ENCODE measurements at regions not wholly inside any gene's neighbourhood (a gene's known extent, or its start where the extent isn't known, plus 50 kb on each side); places are given as distances from the start of the nearest gene placed in this dataset.

DNA sequence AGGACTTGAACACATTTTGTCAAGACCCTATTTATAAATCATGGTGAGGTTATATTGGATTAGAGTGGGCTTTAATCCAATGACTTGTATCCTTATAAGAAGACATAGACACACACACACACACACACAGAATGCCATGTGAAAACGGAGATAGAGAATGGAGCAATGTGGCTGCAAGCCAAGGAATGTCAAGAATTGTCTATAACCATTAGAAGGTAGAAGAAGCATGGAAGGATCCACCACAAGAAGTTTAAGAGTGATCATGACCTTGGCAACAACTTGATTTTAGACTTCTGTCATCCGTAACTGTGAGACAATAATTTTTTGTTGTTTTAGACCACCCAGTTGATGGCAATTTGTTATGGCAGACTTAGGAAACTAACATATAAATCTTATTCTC, 514.2 kb downstream of the TFEC start (continued):
- TF ChIP-seq, protein P1, sequence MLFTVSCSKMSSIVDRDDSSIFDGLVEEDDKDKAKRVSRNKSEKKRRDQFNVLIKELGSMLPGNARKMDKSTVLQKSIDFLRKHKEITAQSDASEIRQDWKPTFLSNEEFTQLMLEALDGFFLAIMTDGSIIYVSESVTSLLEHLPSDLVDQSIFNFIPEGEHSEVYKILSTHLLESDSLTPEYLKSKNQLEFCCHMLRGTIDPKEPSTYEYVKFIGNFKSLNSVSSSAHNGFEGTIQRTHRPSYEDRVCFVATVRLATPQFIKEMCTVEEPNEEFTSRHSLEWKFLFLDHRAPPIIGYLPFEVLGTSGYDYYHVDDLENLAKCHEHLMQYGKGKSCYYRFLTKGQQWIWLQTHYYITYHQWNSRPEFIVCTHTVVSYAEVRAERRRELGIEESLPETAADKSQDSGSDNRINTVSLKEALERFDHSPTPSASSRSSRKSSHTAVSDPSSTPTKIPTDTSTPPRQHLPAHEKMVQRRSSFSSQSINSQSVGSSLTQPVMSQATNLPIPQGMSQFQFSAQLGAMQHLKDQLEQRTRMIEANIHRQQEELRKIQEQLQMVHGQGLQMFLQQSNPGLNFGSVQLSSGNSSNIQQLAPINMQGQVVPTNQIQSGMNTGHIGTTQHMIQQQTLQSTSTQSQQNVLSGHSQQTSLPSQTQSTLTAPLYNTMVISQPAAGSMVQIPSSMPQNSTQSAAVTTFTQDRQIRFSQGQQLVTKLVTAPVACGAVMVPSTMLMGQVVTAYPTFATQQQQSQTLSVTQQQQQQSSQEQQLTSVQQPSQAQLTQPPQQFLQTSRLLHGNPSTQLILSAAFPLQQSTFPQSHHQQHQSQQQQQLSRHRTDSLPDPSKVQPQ (CRISPR knock-in tag; IDR thresholded peaks at IDR 0.05; ENCODE audit: borderline replicate concordance): no peak
- no peak for TF ChIP-seq TARDBP (IDR thresholded peaks at IDR 0.05)
- TF ChIP-seq, protein P2, sequence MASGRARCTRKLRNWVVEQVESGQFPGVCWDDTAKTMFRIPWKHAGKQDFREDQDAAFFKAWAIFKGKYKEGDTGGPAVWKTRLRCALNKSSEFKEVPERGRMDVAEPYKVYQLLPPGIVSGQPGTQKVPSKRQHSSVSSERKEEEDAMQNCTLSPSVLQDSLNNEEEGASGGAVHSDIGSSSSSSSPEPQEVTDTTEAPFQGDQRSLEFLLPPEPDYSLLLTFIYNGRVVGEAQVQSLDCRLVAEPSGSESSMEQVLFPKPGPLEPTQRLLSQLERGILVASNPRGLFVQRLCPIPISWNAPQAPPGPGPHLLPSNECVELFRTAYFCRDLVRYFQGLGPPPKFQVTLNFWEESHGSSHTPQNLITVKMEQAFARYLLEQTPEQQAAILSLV (tag; IDR thresholded peaks at IDR 0.05): no peak
- TF ChIP-seq KLF10 (CRISPR knock-in tag; IDR thresholded peaks at IDR 0.05): no peak
- TF ChIP-seq ZSCAN29 (IDR thresholded peaks at IDR 0.05): no peak
- no peak for TF ChIP-seq ZNF232 (CRISPR knock-in tag; IDR thresholded peaks at IDR 0.05)
- no peak for TF ChIP-seq ERF (CRISPR knock-in tag; IDR thresholded peaks at IDR 0.05)
- no peak for TF ChIP-seq ETV1 (tag; conservative IDR thresholded peaks at IDR 0.05; ENCODE audit: low read depth)
- TF ChIP-seq FOXP1 (CRISPR knock-in tag; IDR thresholded peaks at IDR 0.05): no peak
- TF ChIP-seq HIVEP1 (CRISPR knock-in tag; IDR thresholded peaks at IDR 0.05): no peak
- TF ChIP-seq GATA2 (CRISPR knock-in tag; IDR thresholded peaks at IDR 0.05): no peak
